HG03342 (cell line): ENCODE measurements at regions not wholly inside any gene's neighbourhood (a gene's known extent, or its start where the extent isn't known, plus 50 kb on each side); places are given as distances from the start of the nearest gene placed in this dataset.

Source experiments
- ATAC-seq: cut with Tn5 transposase; IDR thresholded peaks from one replicate; pipeline ENCODE4 v1.9.1; 2021; ENCODE audit warnings: mild to moderate bottlenecking, moderate library complexity; ENCODE audit not compliant: unreplicated experiment

- no peak for ATAC-seq
Observed at GRCh38 chr2:117700471-117700870, 114.0 kb upstream of the DDX18 start.

DNA sequence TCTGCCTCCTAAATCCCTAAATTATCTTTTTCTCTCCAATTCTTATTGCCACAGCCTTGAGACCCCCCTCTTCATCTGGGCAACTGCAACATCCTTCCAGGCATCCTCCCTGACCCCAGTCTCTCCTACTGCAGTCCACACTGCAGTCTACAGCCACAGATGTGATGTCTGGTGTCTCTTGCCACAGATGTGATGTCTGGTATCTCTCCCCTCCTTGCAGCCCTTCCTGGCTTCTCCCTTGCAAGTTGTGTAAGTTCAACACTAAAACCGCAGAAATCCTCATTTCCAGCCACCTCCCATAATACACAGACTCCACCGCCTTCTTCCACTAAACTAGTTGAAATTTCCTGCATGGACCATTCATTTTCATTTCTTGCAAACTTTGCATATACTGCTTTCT lies 113.1 kb upstream of the DDX18 start:
- no peak for ATAC-seq

DNA sequence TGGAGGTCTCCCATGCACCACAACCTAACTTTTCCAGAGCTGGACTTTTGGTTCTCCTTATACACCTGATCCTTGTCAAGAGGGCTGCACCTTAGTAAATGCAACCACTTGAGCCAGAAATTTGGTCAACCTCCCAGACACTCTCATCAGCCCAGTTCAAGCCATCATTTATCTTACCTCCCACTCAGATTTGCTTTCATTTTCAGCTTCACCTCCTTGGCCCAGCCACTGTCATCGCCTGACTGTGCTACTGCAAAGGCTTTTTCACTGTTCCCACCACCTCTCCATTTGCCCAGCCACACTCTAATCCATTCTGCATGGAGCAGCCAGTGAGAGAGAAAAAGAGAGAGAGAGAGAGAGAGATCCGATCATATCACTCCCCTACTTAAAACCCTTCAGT lies 112.4 kb upstream of the DDX18 start:
- ATAC-seq = no peak

GRCh38 chr2:117703858-117704257 lies 110.6 kb upstream of the DDX18 start:
- ATAC-seq = no peak

DNA sequence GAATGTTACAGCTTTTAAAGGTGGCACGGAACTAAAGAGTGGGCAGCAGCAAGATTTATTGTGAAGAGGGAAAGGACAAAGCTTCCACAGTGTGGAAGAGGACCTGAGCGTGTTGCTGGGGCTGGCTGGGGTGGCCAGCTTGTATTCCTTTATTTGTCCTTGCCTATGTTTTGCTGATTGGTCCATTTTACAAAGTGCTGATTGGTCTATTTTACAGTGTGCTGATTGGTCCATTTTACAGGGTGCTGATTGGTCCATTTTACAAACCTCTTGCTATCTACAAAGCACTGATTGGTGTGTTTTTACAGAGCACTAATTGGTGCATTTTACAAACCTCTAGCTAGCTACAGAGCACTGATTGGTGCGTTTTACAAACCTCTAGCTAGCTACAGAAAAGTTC lies 109.7 kb upstream of the DDX18 start:
- ATAC-seq = no peak

GRCh38 chr2:117707874-117708273 lies 106.6 kb upstream of the DDX18 start:
- ATAC-seq = no peak

GRCh38 chr2:117712684-117713083 lies 101.8 kb upstream of the DDX18 start:
- ATAC-seq = no peak

GRCh38 chr2:117714110-117714509 lies 100.4 kb upstream of the DDX18 start:
- no peak for ATAC-seq

DNA sequence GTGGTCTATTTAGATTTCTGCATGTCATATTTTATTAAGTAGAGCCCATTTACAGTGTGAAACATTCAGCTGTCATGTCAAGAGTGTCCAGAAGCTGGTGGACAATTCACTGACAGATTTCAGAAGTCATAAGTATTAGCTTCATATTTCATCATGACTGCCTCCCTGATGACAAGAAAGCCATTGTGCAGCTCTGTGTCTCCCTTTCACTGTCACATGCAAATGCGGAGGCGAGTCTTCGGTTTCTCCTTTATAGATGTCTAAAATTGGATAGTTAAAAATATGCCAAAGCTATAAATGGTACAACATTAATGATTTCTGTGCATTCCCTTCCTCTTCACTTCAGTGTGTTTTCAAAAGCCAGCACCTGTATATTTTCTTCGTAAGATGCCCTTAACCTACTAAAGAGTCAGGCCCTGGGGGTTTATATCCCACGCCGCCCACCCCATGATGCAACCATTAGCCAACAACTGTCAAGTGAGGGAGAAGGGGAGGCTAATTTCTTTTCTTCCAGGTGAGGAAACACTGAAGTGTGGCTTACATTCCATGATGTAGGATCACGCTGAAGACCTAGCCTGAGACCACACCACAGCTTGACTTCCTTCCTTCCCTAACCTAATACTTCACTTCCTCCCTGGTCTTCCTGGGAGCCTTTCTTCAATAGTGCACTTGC lies 99.6 kb upstream of the DDX18 start:
- ATAC-seq = no peak

- ATAC-seq = no peak
Observed at GRCh38 chr2:117716505-117716904, 98.0 kb upstream of the DDX18 start.

- no peak for ATAC-seq
Observed at GRCh38 chr2:117717072-117717471, 97.4 kb upstream of the DDX18 start.

DNA sequence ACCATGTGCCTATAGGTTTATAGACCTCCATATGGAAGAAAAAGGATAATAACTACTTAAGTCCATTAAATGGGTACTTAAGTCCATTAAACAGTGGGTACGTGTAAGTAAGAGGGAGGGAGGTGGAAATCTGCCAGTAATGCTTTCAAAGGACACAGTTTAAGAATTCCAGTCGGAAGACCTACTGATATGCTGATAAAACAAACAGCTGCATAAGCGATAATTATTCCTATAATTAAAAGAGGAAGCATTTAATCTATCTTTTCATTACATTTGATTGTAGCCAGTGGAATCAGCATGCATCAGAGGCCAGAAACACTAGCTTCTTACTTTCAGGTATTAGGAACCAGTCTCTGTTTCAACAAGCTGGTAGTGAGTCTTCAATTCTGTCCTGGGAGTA lies 96.4 kb upstream of the DDX18 start:
- no peak for ATAC-seq

GRCh38 chr2:117720765-117721164 lies 93.7 kb upstream of the DDX18 start:
- no peak for ATAC-seq

DNA sequence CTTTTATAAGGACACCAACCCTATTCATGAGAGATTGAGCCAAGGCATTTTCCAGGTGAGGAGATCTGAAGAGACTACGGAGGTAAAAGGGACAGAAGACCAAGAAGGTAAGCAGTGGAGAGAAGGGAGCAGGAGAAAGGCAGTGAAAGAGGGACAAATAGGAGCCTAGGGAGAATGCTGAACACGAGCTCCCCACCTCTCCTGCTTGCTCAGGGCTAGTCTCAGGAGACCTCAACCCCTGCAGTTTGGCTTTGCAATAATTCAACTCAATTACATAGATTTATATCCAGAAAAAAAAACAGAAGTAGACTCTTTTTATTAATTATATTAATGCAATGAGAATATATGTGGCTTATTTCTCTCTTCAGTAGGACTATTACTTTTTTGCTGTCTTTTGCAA lies 91.0 kb upstream of the DDX18 start:
- no peak for ATAC-seq

GRCh38 chr2:117723888-117724434 lies 90.5 kb upstream of the DDX18 start:
- ATAC-seq = no peak

DNA sequence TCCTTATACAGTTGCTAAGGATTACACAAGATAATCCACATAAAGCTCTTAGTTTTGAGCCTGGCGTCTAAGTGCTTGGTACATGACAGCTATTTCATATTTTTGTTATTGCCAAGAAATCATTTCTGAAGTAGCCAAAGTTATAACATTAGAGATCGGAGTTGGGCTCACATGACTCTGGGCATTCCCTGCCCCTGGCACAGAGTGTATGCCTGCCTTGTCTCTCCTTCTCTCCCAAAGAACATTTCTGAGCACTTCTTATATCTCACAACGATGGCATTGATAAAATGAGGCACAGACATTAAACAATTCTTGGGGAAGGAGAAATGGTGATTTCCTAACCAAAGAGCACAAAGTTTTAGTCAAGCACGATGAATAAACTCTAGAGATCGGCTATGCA lies 87.7 kb upstream of the DDX18 start:
- ATAC-seq = no peak

GRCh38 chr2:117737846-117738245 lies 76.6 kb upstream of the DDX18 start:
- no peak for ATAC-seq

- ATAC-seq = no peak
Observed at GRCh38 chr2:117738991-117739839, 75.3 kb upstream of the DDX18 start.

DNA sequence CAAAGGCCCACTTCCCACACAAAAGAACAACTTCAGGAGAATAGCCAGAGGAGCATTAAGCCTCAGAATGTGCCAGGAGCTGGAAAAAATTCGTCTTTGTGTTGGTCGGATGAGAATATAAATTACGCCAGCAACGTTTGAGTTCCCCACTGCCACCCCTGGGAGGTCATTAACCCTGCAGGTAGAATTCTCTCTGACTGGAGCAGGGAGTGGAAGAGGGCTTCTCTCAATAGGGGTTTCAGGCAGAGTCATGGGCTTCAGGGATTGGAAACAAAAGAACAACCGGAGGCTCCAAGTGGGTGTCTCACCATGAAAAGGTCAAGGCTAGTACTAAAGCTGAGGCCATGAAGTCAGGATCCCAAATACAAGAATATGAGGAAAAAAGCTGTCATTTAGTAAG lies 69.0 kb upstream of the DDX18 start:
- ATAC-seq = no peak

DNA sequence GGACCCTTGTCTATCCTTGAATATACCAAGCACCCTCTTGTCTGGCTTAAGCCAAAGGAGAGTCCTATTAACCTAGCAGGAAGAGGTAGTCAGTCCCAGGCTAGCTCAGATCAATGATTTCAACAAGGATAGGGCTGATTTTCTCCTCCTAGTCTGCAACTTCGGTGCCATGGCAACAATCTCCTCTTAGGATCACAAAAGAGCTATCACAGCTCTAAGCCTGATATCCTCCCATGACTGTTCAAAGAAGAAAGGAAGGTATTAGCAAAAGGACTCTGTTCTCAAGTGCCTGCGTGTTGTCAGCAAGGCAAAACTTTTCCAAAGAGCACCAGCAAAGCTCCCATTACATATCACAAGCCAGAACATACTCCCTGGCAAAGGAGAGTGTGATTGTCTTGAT lies 58.7 kb upstream of the DDX18 start:
- no peak for ATAC-seq

GRCh38 chr2:117760916-117761315 lies 53.6 kb upstream of the DDX18 start:
- ATAC-seq = no peak

DNA sequence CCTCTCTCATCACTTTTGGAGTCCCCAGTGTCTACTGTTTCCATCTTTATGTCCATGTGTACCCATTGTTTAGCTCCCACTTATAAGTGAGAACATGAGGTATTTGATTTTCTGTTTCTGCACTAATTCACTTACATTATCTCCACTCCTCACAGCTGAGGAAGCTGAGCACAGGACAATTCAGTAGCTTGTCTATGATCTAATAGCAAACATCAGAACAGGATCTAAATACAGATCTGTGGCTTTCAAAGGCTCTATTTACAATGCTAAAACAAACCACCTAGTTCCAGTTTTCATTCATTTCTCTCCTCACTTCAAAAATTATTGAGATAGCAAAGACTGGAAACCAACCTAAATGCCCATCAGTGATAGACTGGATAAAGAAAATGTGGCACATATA lies 52.0 kb upstream of the DDX18 start:
- ATAC-seq = no peak
